ENCODE measurements at regions not wholly inside any gene's neighbourhood (a gene's known extent, or its start where the extent isn't known, plus 50 kb on each side); places are given as distances from the start of the nearest gene placed in this dataset.

GRCh38 chr5:8473827-8474568 is 605.0 kb downstream of the MTRR start:
- Histone ChIP-seq H3K4me3 (no peak overlapping the region), H3K27ac (no peak overlapping the region)
- TF ChIP-seq CTCF (IDR thresholded peaks at IDR 0.05) = no peak
- no peak for DNase-seq (ENCODE audit: low spot score)

GRCh38 chr5:8474569-8474930 is 605.6 kb downstream of the MTRR start:
- Histone ChIP-seq H3K27ac (no peak overlapping the region), H3K4me3 (no peak overlapping the region)
- no peak for DNase-seq (ENCODE audit: low spot score)
- no peak for TF ChIP-seq CTCF (IDR thresholded peaks at IDR 0.05)

GRCh38 chr5:8478326-8478725 is 609.4 kb downstream of the MTRR start:
- no peak overlapping the region for H3K4me3 ChIP-seq
- H3K27ac ChIP-seq = no peak overlapping the region
- TF ChIP-seq CTCF (IDR thresholded peaks at IDR 0.05) = no peak
- DNase-seq (ENCODE audit: low spot score) = no peak

GRCh38 chr5:8481007-8481406 is 612.1 kb downstream of the MTRR start:
- DNase-seq (ENCODE audit: low spot score) = no peak
- no peak overlapping the region for H3K4me3 ChIP-seq
- TF ChIP-seq CTCF (IDR thresholded peaks at IDR 0.05) = no peak
- no peak overlapping the region for H3K27ac ChIP-seq

GRCh38 chr5:8491254-8491653 is 622.3 kb downstream of the MTRR start:
- Histone ChIP-seq H3K4me3 (no peak overlapping the region), H3K27ac (no peak overlapping the region)
- no peak for DNase-seq (ENCODE audit: low spot score)
- TF ChIP-seq CTCF (IDR thresholded peaks at IDR 0.05) = no peak

- no peak for TF ChIP-seq CTCF (IDR thresholded peaks at IDR 0.05)
- no peak overlapping the region for H3K4me3 ChIP-seq
- no peak overlapping the region for H3K27ac ChIP-seq
- no peak for DNase-seq (ENCODE audit: low spot score)
Measured at GRCh38 chr5:8493176-8493575, 624.2 kb downstream of the MTRR start.

- H3K27ac ChIP-seq = peak overlapping the region in 1 of 2 donors; percentile 54
- DNase-seq (ENCODE audit: low spot score) = no peak
- H3K4me3 ChIP-seq = no peak overlapping the region
- TF ChIP-seq CTCF (IDR thresholded peaks at IDR 0.05) = no peak
Measured at GRCh38 chr5:8500426-8500825, 631.5 kb downstream of the MTRR start.
